ENCODE measurements at regions not wholly inside any gene's neighbourhood (a gene's known extent, or its start where the extent isn't known, plus 50 kb on each side); places are given as distances from the start of the nearest gene placed in this dataset.

GRCh38 chr12:4157122-4157521 is 116.4 kb upstream of the CCND2 start:
- TF ChIP-seq CTCF (IDR thresholded peaks at IDR 0.05) (no peak), POLR2A (IDR thresholded peaks at IDR 0.05) (no peak)
